GM12873 (cell line): ENCODE measurements at regions not wholly inside any gene's neighbourhood (a gene's known extent, or its start where the extent isn't known, plus 50 kb on each side); places are given as distances from the start of the nearest gene placed in this dataset.

Experiments used
- CTCF ChIP-seq: IDR thresholded peaks from 2 replicates; pipeline ENCODE4 v1.5.1; 2012; ENCODE audit warnings: low read depth, mild to moderate bottlenecking, moderate library complexity, low read length, control low read depth; ENCODE audit not compliant: insufficient read depth; ENCODE audit errors: missing control alignments

- TF ChIP-seq CTCF: no peak
Observed at GRCh38 chr13:67664502-67664901, 434.4 kb upstream of the PCDH9 start.

GRCh38 chr13:67662997-67663396 lies 432.9 kb upstream of the PCDH9 start:
- no peak for TF ChIP-seq CTCF

- no peak for TF ChIP-seq CTCF
Observed at GRCh38 chr13:67652887-67653286, 422.8 kb upstream of the PCDH9 start.

- TF ChIP-seq CTCF: no peak
Observed at GRCh38 chr13:67651908-67652465, 421.9 kb upstream of the PCDH9 start.

GRCh38 chr13:67650471-67650870 lies 420.3 kb upstream of the PCDH9 start:
- TF ChIP-seq CTCF: no peak

- no peak for TF ChIP-seq CTCF
Observed at GRCh38 chr13:67645874-67646467, 415.8 kb upstream of the PCDH9 start.

GRCh38 chr13:67643516-67644055 lies 413.4 kb upstream of the PCDH9 start:
- TF ChIP-seq CTCF: no peak
